WTC11 (cell line): ENCODE measurements at regions not wholly inside any gene's neighbourhood (a gene's known extent, or its start where the extent isn't known, plus 50 kb on each side); places are given as distances from the start of the nearest gene placed in this dataset.

Experiments
- ATF3 ChIP-seq: sonication (generic); formaldehyde crosslinking; conservative IDR thresholded peaks from 2 replicates; pipeline ENCODE4 v1.8.1; 2022; ENCODE audit warnings: mild to moderate bottlenecking, missing genetic modification reagents
- CREB1 ChIP-seq: sonication (generic); formaldehyde crosslinking; IDR thresholded peaks from 2 replicates; pipeline ENCODE4 v1.8.0; 2023; ENCODE audit warnings: mild to moderate bottlenecking, missing genetic modification reagents
- ETV6 ChIP-seq: sonication (generic); formaldehyde crosslinking; IDR thresholded peaks from 2 replicates; pipeline ENCODE4 v1.8.1; 2022; ENCODE audit warnings: mild to moderate bottlenecking, missing genetic modification reagents
- GTF2I ChIP-seq: fragments of 250-450 bp; sonication (Bioruptor Pico); conservative IDR thresholded peaks from 2 replicates; pipeline ENCODE4 v1.4.0; 2021; ENCODE audit warnings: mild to moderate bottlenecking
- JUN ChIP-seq: sonication (generic); formaldehyde crosslinking; IDR thresholded peaks from 2 replicates; pipeline ENCODE4 v1.8.0; 2023; ENCODE audit warnings: mild to moderate bottlenecking, missing genetic modification reagents
- STAT6 ChIP-seq: sonication (generic); formaldehyde crosslinking; conservative IDR thresholded peaks from 2 replicates; pipeline ENCODE4 v1.8.1; 2023; ENCODE audit warnings: mild to moderate bottlenecking, low read depth, missing genetic modification reagents, moderate library complexity
- ZNF263 ChIP-seq: sonication (generic); formaldehyde crosslinking; IDR thresholded peaks from 2 replicates; pipeline ENCODE4 v1.8.1; 2022; ENCODE audit warnings: low read depth, mild to moderate bottlenecking, moderate library complexity, missing genetic modification reagents
- ZNF532 ChIP-seq: fragments of 250-450 bp; sonication (Bioruptor Pico); IDR thresholded peaks from 2 replicates; pipeline ENCODE4 v1.9.0; 2021; ENCODE audit warnings: mild to moderate bottlenecking, borderline replicate concordance
- TF ChIP-seq, protein P1 (sequence below): fragments of 200-600 bp; IDR thresholded peaks from 2 replicates; pipeline ENCODE4 v1.8.0; 2022; ENCODE audit warnings: antibody characterized with exemption
- TF ChIP-seq, protein P2 (sequence below): sonication (generic); formaldehyde crosslinking; IDR thresholded peaks from 2 replicates; pipeline ENCODE4 v1.8.1; 2023; ENCODE audit warnings: mild to moderate bottlenecking, moderate library complexity, missing genetic modification reagents
- TF ChIP-seq, protein P3 (sequence below): sonication (generic); formaldehyde crosslinking; IDR thresholded peaks from 2 replicates; pipeline ENCODE4 v1.8.1; 2023; ENCODE audit warnings: mild to moderate bottlenecking, missing genetic modification reagents, moderate library complexity
- TF ChIP-seq, protein P4 (sequence below): sonication (generic); formaldehyde crosslinking; IDR thresholded peaks from 2 replicates; pipeline ENCODE4 v1.8.0; 2022; ENCODE audit warnings: mild to moderate bottlenecking, missing genetic modification reagents
- TF ChIP-seq, protein P5 (sequence below): fragments of 250-450 bp; sonication (Bioruptor Pico); IDR thresholded peaks from 2 replicates; pipeline ENCODE4 v1.9.0; 2021; ENCODE audit warnings: moderate library complexity, mild to moderate bottlenecking, inconsistent platforms, borderline replicate concordance
- TF ChIP-seq, protein P6 (sequence below): fragments of 250-450 bp; sonication (Bioruptor Pico); IDR thresholded peaks from 2 replicates; pipeline ENCODE4 v1.9.0; 2021; ENCODE audit warnings: mild to moderate bottlenecking

- TF ChIP-seq, protein P1, sequence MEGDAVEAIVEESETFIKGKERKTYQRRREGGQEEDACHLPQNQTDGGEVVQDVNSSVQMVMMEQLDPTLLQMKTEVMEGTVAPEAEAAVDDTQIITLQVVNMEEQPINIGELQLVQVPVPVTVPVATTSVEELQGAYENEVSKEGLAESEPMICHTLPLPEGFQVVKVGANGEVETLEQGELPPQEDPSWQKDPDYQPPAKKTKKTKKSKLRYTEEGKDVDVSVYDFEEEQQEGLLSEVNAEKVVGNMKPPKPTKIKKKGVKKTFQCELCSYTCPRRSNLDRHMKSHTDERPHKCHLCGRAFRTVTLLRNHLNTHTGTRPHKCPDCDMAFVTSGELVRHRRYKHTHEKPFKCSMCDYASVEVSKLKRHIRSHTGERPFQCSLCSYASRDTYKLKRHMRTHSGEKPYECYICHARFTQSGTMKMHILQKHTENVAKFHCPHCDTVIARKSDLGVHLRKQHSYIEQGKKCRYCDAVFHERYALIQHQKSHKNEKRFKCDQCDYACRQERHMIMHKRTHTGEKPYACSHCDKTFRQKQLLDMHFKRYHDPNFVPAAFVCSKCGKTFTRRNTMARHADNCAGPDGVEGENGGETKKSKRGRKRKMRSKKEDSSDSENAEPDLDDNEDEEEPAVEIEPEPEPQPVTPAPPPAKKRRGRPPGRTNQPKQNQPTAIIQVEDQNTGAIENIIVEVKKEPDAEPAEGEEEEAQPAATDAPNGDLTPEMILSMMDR = no peak
- TF ChIP-seq ATF3 (no peak), ZNF263 (CRISPR knock-in tag) (no peak), JUN (CRISPR knock-in tag) (no peak), STAT6 (CRISPR knock-in tag) (no peak), GTF2I (no peak), ZNF532 (CRISPR knock-in tag) (no peak), ETV6 (CRISPR knock-in tag) (no peak), CREB1 (CRISPR knock-in tag) (no peak)
- TF ChIP-seq, protein P2, sequence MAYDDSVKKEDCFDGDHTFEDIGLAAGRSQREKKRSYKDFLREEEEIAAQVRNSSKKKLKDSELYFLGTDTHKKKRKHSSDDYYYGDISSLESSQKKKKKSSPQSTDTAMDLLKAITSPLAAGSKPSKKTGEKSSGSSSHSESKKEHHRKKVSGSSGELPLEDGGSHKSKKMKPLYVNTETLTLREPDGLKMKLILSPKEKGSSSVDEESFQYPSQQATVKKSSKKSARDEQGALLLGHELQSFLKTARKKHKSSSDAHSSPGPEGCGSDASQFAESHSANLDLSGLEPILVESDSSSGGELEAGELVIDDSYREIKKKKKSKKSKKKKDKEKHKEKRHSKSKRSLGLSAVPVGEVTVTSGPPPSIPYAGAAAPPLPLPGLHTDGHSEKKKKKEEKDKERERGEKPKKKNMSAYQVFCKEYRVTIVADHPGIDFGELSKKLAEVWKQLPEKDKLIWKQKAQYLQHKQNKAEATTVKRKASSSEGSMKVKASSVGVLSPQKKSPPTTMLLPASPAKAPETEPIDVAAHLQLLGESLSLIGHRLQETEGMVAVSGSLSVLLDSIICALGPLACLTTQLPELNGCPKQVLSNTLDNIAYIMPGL = no peak
- TF ChIP-seq, protein P3, sequence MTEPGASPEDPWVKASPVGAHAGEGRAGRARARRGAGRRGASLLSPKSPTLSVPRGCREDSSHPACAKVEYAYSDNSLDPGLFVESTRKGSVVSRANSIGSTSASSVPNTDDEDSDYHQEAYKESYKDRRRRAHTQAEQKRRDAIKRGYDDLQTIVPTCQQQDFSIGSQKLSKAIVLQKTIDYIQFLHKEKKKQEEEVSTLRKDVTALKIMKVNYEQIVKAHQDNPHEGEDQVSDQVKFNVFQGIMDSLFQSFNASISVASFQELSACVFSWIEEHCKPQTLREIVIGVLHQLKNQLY = no peak
- TF ChIP-seq, protein P4, sequence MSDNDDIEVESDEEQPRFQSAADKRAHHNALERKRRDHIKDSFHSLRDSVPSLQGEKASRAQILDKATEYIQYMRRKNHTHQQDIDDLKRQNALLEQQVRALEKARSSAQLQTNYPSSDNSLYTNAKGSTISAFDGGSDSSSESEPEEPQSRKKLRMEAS (CRISPR knock-in tag) = no peak
- TF ChIP-seq, protein P5, sequence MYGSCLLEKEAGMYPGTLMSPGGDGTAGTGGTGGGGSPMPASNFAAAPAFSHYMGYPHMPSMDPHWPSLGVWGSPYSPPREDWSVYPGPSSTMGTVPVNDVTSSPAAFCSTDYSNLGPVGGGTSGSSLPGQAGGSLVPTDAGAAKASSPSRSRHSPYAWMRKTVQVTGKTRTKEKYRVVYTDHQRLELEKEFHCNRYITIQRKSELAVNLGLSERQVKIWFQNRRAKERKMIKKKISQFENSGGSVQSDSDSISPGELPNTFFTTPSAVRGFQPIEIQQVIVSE (CRISPR knock-in tag) = no peak
- TF ChIP-seq, protein P6, sequence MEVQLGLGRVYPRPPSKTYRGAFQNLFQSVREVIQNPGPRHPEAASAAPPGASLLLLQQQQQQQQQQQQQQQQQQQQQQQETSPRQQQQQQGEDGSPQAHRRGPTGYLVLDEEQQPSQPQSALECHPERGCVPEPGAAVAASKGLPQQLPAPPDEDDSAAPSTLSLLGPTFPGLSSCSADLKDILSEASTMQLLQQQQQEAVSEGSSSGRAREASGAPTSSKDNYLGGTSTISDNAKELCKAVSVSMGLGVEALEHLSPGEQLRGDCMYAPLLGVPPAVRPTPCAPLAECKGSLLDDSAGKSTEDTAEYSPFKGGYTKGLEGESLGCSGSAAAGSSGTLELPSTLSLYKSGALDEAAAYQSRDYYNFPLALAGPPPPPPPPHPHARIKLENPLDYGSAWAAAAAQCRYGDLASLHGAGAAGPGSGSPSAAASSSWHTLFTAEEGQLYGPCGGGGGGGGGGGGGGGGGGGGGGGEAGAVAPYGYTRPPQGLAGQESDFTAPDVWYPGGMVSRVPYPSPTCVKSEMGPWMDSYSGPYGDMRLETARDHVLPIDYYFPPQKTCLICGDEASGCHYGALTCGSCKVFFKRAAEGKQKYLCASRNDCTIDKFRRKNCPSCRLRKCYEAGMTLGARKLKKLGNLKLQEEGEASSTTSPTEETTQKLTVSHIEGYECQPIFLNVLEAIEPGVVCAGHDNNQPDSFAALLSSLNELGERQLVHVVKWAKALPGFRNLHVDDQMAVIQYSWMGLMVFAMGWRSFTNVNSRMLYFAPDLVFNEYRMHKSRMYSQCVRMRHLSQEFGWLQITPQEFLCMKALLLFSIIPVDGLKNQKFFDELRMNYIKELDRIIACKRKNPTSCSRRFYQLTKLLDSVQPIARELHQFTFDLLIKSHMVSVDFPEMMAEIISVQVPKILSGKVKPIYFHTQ = no peak
Observed at GRCh38 chr1:79396901-79397300, 390.4 kb upstream of the ADGRL4 start.
